SK-N-SH (cell line): ENCODE measurements at regions not wholly inside any gene's neighbourhood (a gene's known extent, or its start where the extent isn't known, plus 50 kb on each side); places are given as distances from the start of the nearest gene placed in this dataset.

Experiments
- CTCF ChIA-PET: fragments of 300-600, 350-600 bp; formaldehyde crosslinking; extraction: SDS; loops from one replicate; lab custom pipeline; 2021; lab: Yijun Ruan, JAX
- POLR2A ChIA-PET: fragments of 350-600 bp; sonication (Branson Sonifier 250); formaldehyde crosslinking; extraction: SDS; loops from one replicate; lab custom pipeline; 2020; ENCODE audit warnings: antibody characterized with exemption, inconsistent platforms; lab: Yijun Ruan, JAX
- DNase-seq: peaks from one replicate; pipeline ENCODE4 v3.0.0; 2012
- H2AFZ ChIP-seq: fragments of 200-600 bp; sonication (generic); 2 replicates; pipeline ENCODE4 v1.8.1; 2016; ENCODE audit warnings: antibody characterized with exemption, mild to moderate bottlenecking, low read depth
- H3F3A ChIP-seq: fragments of 200-600 bp; sonication (generic); replicated peaks from 2 replicates; pipeline ENCODE3; 2016; ENCODE audit warnings: antibody characterized with exemption, mild to moderate bottlenecking; ENCODE audit not compliant: insufficient read depth
- H3K27ac ChIP-seq, 2 experiments: fragments of 200-500 bp in 1 of 2; fragments of 200-600 bp in 1 of 2; sonication (Bioruptor generic) in 1 of 2; sonication (generic), shearing (Covaris generic) in 1 of 2; 2 replicates each; pipeline versions ENCODE4 v1.5.1 to v1.6.1; 2014 to 2016; ENCODE audit warnings: low read depth in 2 of 2, inconsistent platforms in 1 of 2, low read length in 1 of 2, mild to moderate bottlenecking in 1 of 2, mixed read lengths in 1 of 2
- H3K27me3 ChIP-seq: fragments of 200-600 bp; sonication (generic), shearing (Covaris generic); 2 replicates; pipeline ENCODE4 v1.6.1; 2016; ENCODE audit warnings: mixed run types; ENCODE audit not compliant: insufficient read depth
- H3K36me3 ChIP-seq, 2 experiments: fragments of 200-500 bp in 1 of 2; fragments of 200-600 bp in 1 of 2; sonication (Bioruptor generic) in 1 of 2; sonication (generic) in 1 of 2; replicated peaks in 1 of 2; 2 replicates each; pipeline versions ENCODE3 to v1.5.1; 2014 to 2016; ENCODE audit warnings: low read length in 1 of 2, mild to moderate bottlenecking in 1 of 2; ENCODE audit not compliant: insufficient read depth in 2 of 2, control insufficient read depth in 1 of 2
- H3K4me1 ChIP-seq, 2 experiments: fragments of 200-500 bp in 1 of 2; fragments of 200-600 bp in 1 of 2; sonication (Bioruptor generic) in 1 of 2; sonication (generic), shearing (Covaris generic) in 1 of 2; 2 replicates each; pipeline versions ENCODE4 v1.5.1 to v1.6.1; 2014 to 2016; ENCODE audit warnings: low read depth in 1 of 2, low read length in 1 of 2, mixed run types in 1 of 2; ENCODE audit not compliant: insufficient read depth in 2 of 2, control insufficient read depth in 1 of 2
- H3K4me2 ChIP-seq: fragments of 200-600 bp; sonication (generic), shearing (Covaris generic); 2 replicates; pipeline ENCODE4 v1.6.1; 2017; ENCODE audit warnings: mixed run types
- H3K4me3 ChIP-seq, 2 experiments: fragments of 200-500 bp in 1 of 2; fragments of 200-600 bp in 1 of 2; sonication (Bioruptor generic) in 1 of 2; sonication (generic), shearing (Covaris generic) in 1 of 2; 2 replicates each; pipeline versions ENCODE4 v1.5.1 to v1.8.1; 2014 to 2016; ENCODE audit warnings: low read depth in 2 of 2, inconsistent platforms in 1 of 2, low read length in 1 of 2, mild to moderate bottlenecking in 1 of 2, mixed read lengths in 1 of 2, moderate library complexity in 1 of 2
- H3K79me2 ChIP-seq: fragments of 200-600 bp; sonication (generic); 2 replicates; pipeline ENCODE4 v1.8.1; 2017; ENCODE audit warnings: mild to moderate bottlenecking; ENCODE audit not compliant: insufficient read depth
- H3K9ac ChIP-seq: fragments of 200-600 bp; sonication (generic); 2 replicates; pipeline ENCODE4 v1.6.1; 2017; ENCODE audit warnings: mixed run types
- H3K9me2 ChIP-seq: fragments of 200-600 bp; sonication (generic); 2 replicates; pipeline ENCODE4 v1.6.1; 2017; ENCODE audit warnings: mixed run types
- H3K9me3 ChIP-seq: fragments of 200-600 bp; sonication (generic); 2 replicates; pipeline ENCODE4 v1.6.1; 2017; ENCODE audit warnings: mixed run types, mild to moderate bottlenecking, moderate library complexity
- H4K20me1 ChIP-seq: fragments of 200-600 bp; sonication (generic); 2 replicates; pipeline ENCODE4 v1.6.1; 2017; ENCODE audit warnings: mild to moderate bottlenecking, mixed run types; ENCODE audit not compliant: insufficient read depth
- CTCF ChIP-seq: fragments of 200-600 bp; sonication (generic); IDR thresholded peaks from 2 replicates; pipeline ENCODE4 v1.6.1; 2017; ENCODE audit warnings: antibody characterized with exemption, mild to moderate bottlenecking, moderate library complexity
- ELF1 ChIP-seq: IDR thresholded peaks from 2 replicates; pipeline ENCODE4 v1.4.0; 2012
- EZH2phosphoT487 ChIP-seq: fragments of 200-600 bp; sonication (generic); IDR thresholded peaks from 2 replicates; pipeline ENCODE4 v1.6.1; 2017; ENCODE audit warnings: low read depth, mixed run types, mild to moderate bottlenecking, antibody characterized with exemption, moderate library complexity, borderline replicate concordance
- FOXJ3 ChIP-seq: sonication (generic); formaldehyde crosslinking; IDR thresholded peaks from 2 replicates; pipeline ENCODE4 v1.5.1; 2020; ENCODE audit warnings: mild to moderate bottlenecking, missing genetic modification reagents
- GATA2 ChIP-seq: sonication (generic); formaldehyde crosslinking; IDR thresholded peaks from 2 replicates; pipeline ENCODE4 v1.5.0; 2020; ENCODE audit warnings: mild to moderate bottlenecking, missing genetic modification reagents
- JUND ChIP-seq: IDR thresholded peaks from 2 replicates; pipeline ENCODE4 v1.4.0; 2012
- MEF2A ChIP-seq: IDR thresholded peaks from 2 replicates; pipeline ENCODE4 v1.4.0; 2012; ENCODE audit warnings: low read depth, borderline replicate concordance
- MXI1 ChIP-seq: IDR thresholded peaks from 2 replicates; pipeline ENCODE4 v1.6.1; 2012; ENCODE audit warnings: mild to moderate bottlenecking, low read depth, low read length, improper control_type of control experiment
- NFIC ChIP-seq: IDR thresholded peaks from 2 replicates; pipeline ENCODE4 v1.4.0; 2012; ENCODE audit warnings: borderline replicate concordance
- RAD21 ChIP-seq: IDR thresholded peaks from 2 replicates; pipeline ENCODE4 v1.6.1; 2012; ENCODE audit warnings: mild to moderate bottlenecking, low read length
- REST ChIP-seq: IDR thresholded peaks from 2 replicates; pipeline ENCODE4 v1.6.1; 2012; ENCODE audit warnings: mild to moderate bottlenecking, low read depth, low read length, moderate library complexity
- RFX5 ChIP-seq: IDR thresholded peaks from 2 replicates; pipeline ENCODE4 v1.6.1; 2012; ENCODE audit warnings: mild to moderate bottlenecking, improper control_type of control experiment, low read length
- RXRA ChIP-seq: IDR thresholded peaks from 2 replicates; pipeline ENCODE4 v1.4.0; 2012; ENCODE audit warnings: low read depth, mild to moderate bottlenecking, borderline replicate concordance
- TEAD4 ChIP-seq: IDR thresholded peaks from 2 replicates; pipeline ENCODE4 v1.4.0; 2012; ENCODE audit warnings: mild to moderate bottlenecking, borderline replicate concordance; ENCODE audit not compliant: insufficient read depth
- USF2 ChIP-seq: fragments of 150-350 bp; IDR thresholded peaks from 2 replicates; pipeline ENCODE4 v1.6.1; 2017; ENCODE audit warnings: antibody characterized with exemption, low read length, low read depth, borderline replicate concordance
- ZBTB33 ChIP-seq: IDR thresholded peaks from 2 replicates; pipeline ENCODE4 v1.4.0; 2012; ENCODE audit warnings: low read depth, borderline replicate concordance
- WGBS: methylation state at CpG from one replicate; pipeline ENCODE4 v1.1.6; 2017; ENCODE audit warnings: low lambda C conversion rate; 5-methylcytosine and 5-hydroxymethylcytosine counted together

- TF ChIP-seq USF2 (no peak), RXRA (no peak), MXI1 (no peak), RAD21 (no peak)
These were observed 70.0 kb upstream of the NTM start (continued) for GRCh38 chr11:131300439-131300717.

- Histone ChIP-seq H3K9ac (no peak overlapping the region), H3K36me3 (no peaks in the 10 kb centered on the region), H3F3A (no peaks in the 10 kb centered on the region), H4K20me1 (no peaks in the 10 kb centered on the region), H3K4me3 (no peak overlapping the region), H3K9me2 (no peaks in the 10 kb centered on the region), H3K27me3 (no peaks in the 10 kb centered on the region), H3K9me3 (no peaks in the 10 kb centered on the region), H3K4me1 (peaks cover 0 to 18% of the 10 kb centered on the region in 2 experiments; a peak in 2 of 4 replicates), H3K4me2 (no peak overlapping the region), H2AFZ (no peak overlapping the region), H3K79me2 (no peaks in the 10 kb centered on the region), H3K27ac (no peak overlapping the region)
- POLR2A ChIA-PET: no interaction called here
- no peak for DNase-seq
- CTCF ChIA-PET: no interaction called here
- TF ChIP-seq EZH2phosphoT487: no peak
- no peak for TF ChIP-seq MEF2A
- no peak for TF ChIP-seq MXI1
- TF ChIP-seq RXRA: no peak
- no peak for TF ChIP-seq GATA2
- no peak for TF ChIP-seq REST
- TF ChIP-seq ZBTB33: no peak
- no peak for TF ChIP-seq ELF1
- no peak for TF ChIP-seq TEAD4
- no peak for TF ChIP-seq FOXJ3
- no peak for TF ChIP-seq NFIC
- TF ChIP-seq CTCF: no peak
- no peak for TF ChIP-seq RFX5
- TF ChIP-seq JUND: no peak
- WGBS: 25% methylated on average over 5 of the region's 5 CpGs
These were observed 69.1 kb upstream of the NTM start for GRCh38 chr11:131301306-131301705.
